Stimulated activated CD4-positive, alpha-beta T cell treated with anti-CD3 and anti-CD28 coated beads, TNF-alpha, amount 100 ng/mL, for 24 hours (primary cell): ENCODE measurements at regions not wholly inside any gene's neighbourhood (a gene's known extent, or its start where the extent isn't known, plus 50 kb on each side); places are given as distances from the start of the nearest gene placed in this dataset.

Source experiments
- DNase-seq, 3 experiments: peaks; one replicate each; pipeline ENCODE4 v3.0.0-alpha.2; 2020; ENCODE audit warnings: low read depth in 3 of 3

DNA sequence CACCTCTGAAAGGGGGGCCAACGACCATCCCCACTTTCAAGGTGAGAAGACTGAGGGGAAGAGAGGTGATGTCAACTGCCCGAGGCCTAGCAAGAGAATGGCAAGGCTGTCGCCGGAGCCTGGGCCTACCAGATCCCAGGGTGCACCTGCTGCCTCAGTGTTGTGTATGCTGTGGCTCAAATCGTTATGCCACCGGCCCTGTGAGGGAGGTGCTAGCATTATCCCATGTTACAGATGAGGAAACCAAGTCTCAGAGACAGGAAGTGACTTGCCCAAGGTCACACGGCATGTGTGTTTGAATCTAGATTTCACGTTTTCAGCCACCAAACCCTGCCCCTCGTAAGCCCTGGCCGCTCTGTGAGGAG, 152.5 kb downstream of the CEBPB start:
- DNase-seq, result no peak

DNA sequence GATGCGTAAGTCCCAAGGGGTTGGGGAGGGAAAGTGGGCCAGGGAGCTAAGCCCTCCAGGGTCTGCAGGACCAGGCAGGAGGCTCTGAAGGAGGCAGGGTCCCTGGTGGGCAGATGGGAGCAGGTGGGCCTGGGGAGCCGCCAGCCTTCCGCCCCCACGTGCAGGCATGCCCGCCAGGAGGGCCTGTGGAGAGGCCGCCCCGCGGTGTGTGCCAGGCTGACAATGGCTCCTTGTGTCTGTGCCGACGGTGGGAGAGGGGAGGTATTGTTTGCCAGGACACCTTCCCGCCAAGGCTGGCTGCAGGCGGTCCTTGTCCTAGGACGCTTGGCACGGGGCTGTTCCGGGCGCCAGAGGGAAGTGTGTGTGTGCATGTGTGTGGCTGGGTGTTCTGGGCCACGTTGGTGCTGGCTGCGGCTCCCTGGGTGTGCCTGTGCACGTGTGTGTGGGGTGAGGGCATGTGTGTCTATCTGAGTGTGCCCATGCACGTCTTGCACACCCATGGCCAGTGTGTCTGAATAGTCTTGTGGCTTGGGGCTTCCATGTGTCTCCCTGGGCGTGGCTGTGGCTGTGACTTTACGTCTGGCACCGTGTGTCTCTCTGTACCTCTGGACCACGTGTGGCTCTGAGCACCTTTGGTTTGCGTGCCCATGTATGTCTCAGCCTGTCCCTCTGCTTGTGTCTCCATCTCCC, 153.0 kb downstream of the CEBPB start:
- no peak for DNase-seq

DNA sequence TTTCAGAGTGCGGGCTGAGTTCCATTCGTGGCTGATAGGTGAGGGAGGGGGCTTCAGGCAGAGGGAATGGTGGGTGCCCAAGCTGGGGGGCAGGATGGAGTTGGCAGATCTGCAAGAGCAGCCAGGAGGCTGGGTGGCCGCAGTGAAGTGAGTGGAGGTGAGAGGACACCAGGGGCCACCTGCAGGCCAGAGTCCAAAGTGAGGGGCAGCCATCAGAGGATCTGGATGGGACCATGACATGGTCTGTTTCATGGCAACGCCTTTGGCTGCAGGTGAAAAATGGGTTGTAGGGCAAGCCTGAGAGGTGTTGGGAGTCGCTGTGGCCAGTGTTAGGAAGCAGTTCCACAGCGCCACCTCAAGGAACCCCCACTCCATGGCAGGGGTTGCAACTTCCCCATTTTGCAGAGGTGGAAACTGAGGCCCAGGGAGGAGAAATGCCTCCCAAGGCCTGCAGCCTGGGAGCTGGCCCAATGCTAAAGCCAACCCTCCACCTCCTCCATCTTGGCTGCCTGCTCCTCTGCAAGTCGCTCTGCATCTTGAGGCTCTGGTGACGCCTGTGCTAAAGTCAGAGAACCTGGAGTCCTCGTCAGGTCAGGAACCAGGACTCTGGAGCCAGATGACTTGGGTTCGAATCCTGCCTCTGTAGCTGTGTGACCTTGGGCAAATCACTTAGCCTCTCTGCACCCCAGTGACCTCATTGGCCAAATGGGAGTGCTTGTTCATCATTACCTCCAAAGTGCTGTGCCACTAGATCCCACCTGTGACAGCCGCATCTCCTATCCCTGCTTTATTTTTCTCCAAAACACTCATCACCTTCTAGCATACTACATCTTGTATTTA, 153.8 kb downstream of the CEBPB start:
- DNase-seq, result no peak

DNA sequence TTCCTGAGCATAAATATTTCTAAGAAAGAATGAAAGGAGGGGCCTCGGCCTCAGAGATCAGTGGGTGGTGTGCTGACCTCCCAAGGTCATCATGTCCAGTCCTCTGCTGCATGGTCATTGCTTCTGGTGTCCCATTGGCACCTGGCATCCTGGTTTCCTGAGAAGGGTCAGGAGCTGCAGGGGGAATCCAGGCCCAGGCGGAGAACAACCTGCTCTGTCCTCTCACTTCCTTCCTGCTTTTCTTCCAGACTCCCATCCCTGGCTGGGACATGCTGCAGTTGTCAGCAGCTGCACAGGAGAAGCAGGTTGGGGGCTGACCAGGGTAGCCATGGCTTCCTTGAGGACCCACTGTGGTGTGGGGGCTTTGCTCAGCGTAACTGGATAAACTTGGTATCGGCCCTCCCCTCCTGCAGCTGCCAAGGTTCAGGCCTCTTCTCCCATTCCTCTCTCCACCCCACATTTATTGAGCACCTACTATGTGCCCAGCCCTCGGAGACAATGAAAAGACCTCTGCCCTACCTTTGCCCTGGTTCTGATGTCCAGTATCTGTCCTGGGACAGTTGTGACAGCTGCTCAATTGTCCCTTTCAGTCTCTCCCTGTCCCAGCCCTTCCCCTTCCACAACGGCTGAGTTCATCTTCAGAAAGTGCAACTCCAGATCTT, 155.2 kb downstream of the CEBPB start:
- DNase-seq, result no peak

DNA sequence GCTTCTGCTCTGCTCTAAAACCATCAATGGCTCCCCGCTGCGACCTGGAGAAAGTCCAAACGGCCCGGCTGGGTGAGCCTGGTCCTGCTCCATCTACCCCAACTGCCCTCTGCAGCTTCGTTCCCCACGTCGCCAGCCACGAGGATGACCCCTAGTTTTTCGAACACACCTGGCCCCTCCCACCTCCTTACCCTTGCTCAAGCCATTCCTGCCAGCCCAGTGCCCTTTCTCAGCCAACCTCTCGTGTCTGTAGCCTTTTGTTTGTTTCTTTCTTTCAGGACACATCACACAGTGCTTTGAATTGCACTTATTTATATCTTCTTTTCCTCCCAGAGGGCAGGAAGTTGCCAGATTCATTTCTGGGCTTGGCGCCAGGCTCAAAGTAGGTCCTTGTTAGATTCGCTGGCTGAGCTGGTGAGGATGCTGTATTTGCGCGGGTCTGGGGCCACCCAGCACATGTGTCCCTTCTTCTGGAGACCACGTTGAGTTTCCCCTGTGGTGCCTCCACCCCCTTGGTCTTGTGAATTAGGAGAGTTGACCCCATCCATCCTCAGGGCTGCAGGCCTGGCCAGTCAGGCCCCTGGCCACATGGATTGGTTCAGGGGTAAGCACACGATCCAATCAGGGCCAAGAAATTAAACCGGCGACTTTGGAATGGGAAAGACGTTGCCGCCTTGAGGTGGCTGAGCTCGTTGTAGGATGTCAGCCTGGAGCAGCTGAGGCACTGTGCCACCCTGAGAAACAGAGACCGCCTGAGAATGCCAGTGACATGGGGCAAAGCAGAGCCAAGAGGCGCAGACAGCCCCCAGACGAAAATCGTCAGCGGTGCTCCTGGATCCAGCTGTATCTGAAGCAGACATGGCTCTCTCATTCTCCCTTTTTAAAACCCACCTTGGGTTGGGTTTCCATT, 156.0 kb downstream of the CEBPB start:
- no peak for DNase-seq

DNA sequence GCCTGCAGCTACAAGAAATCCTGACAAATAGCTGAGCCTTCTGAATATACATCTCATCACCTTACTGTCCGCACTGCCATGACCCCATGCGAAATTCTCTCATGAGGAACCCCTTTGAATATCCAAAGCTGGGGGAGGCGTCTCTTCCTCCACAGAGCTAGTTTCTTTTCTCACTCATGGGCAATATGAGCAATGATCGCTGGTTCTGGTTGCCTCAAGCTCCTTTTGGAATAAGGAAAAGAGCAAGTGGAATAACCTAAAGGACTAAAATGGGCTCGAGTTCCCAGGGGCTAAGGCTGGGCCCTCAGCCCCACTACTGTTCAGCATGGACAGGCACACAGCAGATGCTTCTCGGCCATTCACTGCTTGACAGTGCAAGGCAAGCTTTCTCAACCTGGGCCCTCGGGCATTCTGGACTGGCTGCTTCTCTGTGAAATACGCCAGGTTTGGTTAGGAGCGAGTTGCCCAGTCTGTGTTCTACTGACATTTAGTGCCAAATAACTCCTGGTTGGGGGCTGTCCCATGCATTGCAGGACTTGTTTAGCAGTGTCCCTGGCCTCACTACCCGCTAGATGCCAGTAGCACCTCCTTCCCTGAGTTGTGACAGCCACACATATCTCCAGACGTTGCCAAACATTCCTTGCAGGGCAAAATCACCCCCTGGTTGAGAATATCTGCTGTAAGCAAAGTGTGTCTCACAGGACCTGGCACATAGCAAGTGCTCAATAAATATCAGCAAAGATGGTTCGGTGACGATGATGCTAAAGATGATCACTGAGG, 156.8 kb downstream of the CEBPB start:
- no peak for DNase-seq

DNA sequence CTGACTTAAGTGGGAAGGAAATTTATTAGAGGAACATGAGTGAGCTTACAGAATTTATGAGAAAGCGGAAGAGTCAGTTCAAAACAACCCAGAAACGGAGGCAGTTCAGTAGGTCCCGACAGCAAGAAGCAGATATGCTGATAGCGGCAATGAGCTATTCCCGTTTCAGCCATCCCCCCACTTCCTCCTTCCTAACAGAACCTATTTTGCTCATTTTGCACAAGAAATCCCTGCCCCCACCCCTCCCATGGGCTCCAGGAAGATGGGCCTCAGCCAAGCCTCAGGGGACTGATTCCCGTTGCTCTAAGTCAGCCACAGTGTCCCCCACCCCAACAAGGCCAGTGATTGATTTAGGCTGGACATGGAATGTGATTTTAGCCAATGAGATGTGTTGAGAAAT, 157.5 kb downstream of the CEBPB start:
- DNase-seq, result no peak

DNA sequence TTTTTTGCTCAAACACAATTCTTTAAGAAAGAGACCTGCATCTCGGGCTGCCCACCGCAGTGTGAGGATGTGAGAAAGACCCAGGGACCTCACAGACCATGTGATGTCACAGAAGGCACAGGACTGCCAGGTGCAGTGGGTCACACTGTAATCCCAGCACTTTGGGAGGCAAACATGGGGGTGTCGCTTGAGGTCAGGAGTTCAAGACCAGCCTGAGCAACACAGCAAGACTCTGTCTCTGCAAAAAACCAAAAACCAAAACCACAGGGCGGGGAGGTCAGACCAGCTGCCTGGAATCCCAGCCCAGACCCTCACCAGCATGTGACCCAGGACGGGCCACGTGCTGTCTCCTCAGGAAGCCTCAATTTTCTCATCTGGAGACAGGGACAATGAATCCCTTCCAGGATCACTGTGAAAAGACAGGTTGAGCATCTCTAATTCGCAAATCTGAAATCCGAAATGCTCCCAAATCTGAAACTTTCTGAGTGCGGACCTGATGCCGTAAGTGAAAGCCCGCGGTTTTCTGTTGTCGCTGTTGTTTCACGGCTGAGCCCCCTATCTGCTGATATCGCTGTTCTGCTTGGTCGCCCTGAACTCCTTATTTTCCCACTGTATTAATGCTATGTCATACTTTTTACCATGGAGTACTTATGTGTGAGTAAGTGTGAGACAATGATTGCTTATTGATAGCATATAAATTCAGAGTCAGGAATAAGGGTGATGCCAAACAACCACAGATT, 159.5 kb upstream of the PTPN1 start:
- DNase-seq, result no peak

DNA sequence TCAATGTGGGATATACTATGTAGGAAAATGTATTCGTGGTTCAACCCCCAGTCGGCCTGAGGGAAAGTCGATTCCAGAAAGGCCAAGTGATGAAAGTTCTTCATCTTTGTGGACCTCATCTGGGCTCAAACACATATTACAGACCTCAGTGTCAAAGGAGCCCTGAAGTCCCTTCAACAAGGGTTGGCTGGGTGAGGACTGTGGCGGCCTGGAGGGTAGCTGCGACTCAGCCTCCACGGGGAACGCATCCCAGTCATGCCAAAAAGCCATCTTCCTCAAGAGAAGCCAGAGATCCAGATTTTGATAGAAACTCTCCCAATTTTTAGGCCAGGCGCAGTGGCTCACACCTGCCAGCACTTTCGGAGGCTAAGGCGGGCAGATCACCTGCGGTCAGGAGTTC, 158.6 kb upstream of the PTPN1 start:
- DNase-seq, result no peak

DNA sequence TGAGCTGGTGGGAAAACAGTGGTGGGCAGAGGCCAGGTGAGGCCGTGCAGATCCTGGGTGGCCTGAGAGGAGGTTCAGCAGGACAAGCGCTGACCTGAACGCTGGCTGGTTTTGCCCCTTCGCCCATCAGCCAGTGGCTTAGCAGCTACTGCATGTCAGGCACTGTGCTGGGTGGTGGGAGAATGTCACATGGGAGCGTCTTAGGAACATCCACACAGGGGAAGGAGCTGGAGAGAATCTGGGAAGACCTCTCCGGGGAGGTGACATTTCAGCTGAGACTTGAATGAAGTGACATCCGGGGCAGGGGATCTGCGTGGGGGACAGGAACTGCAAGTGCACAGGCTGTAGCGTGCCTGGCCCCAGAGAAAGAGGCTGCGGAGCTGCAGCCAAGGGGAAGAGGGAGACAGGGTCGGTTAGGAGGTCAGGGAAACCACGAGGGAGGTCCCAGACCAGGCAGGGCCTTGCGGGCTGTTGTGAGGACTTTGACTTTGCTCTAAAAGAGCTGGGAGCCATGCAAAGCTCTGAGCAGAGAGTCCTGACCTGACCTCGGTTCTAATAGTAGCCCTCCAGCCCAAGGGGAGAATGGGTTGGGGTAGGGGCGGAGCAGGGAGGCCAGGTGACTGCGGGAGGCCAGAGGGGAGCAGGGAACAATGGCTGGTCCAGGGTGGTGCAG, 156.8 kb upstream of the PTPN1 start:
- no peak for DNase-seq

DNA sequence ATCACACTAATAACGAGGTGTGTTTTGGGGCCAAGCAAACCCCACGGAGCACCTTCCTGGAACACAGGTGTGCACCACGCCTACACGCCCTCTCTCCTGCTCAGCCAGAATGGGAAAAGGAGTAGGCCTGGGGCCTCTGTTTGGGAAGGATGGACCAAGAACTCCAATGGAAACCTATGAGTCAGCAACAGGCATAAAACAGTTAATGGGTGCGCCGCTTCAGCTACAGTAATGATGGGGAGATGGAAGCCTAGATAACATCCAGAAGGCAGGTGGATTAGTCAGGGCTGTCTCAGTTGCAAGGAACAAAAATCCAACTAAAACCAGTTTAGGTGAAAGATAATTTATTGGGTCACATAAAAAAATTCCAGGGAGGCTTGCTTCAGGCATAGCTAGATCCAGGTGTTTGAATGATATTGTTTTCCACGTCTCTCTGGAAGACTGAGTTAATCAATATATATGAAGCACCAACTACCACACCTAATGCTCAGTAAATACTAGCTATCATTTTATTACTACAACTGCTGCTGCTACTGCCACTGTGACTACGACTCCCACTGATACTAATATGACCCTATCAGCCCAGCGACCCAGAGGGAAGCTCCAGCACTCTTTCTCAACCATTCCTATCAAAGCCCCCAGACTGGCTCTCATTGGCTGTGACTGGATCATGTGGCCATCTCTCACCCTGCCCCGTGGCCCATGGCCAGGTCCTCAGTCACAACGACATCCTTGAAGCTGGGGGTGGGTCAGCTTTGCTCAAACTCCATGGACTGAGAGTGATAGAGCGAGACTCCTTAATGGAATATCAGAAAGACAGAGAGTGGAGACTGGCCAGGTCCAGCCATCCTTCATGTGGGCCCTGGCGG, 155.2 kb upstream of the PTPN1 start:
- DNase-seq, result no peak

DNA sequence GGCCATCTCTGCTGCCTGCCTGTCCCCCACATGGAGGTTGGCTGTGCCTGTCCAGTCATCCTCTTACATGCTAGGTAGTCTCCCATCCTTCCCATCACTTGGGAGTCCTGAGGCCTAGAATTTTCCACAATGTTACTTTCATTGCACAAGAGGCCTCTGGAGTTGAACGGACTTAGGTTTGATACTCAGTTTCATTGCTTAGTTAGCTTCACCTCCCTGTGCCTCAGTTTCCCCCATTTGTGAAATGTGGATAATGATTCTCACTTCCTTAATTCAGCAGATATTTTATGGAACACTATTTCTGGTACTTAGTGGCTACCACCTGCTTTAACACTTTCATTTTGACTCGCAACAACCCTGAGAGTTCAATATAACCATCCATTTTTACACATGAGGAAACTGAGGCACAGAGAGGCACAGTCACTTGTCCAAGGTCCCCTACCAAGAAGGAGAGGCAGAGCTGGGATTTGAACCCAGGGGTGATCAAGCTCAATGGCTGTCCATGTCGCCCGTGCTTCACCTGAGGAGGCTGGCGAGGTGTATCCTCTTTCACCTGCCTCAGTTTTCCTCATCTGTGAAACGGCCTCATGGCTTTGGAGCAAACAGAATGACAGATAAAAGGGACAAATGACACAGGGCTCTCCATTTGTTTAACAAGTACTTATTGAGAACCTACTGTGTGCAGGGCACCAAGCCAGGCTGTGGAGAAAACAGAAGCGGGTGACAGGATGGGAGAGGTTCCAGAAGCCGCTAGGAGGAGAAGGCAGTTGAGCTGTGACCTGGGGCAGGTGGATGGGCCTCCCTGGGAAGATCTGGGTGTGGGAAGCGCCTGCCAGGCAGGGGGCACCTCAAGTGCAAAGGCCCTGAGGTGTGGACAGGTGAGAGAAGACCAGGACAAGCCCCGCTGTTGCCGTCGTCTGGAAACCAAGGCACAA, 154.3 kb upstream of the PTPN1 start:
- DNase-seq, result no peak

DNA sequence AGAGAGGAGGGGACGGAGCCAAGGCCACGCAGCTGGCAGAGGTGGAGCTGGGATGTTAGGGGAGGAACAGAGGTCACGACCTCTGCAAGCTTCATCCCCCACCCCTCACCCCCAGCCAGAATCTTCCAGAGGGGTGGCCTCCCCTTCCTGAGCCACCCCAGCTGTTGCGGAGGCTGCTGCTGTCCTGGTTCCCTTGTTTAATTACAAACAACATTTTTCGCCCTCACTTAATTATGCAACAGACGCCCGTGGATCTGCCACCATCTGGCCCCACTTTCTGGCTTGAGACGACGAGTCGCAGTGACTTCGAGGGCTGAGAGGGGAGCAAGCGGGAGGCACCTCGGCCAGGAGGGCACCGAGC, 153.7 kb upstream of the PTPN1 start:
- DNase-seq, result no peak

DNA sequence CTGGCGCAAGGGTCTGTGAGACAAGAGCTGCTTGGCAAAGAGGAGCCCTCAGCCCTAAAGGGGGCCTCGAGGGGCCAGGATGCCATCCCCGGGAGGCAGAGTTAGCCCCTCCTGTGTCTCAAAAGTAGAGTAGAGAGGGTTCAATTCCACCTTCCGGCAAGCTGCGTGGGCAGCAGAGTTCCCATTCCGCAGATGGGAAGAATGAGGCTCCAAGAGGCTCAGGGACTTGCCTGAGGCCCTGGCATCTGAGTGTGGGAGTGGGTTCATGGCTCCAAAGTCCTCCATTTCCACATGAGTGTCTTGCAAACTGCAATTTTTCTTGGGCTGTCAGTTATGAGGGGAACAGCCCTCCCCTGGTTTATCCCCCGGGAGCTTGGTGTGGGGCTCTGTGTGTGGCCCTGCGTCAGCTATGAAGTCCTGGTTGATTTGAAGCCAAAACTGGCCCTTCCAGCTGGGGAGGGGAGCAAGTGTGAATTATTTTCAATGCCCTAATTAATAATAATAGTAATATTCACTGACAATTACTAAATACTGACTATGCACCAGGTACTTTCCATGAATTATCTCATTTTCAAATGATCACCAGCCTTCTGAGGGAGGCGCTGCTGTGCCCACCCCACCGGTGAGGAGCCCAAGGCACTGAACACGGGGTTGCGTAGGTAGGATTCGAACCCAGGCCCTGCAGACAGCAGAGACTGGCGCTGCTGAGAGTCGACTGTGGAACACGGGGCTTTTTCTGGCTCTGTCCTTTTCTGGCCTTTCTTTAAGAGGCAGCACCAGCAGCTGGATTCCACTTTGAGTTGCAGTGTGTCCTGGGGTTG, 153.0 kb upstream of the PTPN1 start:
- no peak for DNase-seq

DNA sequence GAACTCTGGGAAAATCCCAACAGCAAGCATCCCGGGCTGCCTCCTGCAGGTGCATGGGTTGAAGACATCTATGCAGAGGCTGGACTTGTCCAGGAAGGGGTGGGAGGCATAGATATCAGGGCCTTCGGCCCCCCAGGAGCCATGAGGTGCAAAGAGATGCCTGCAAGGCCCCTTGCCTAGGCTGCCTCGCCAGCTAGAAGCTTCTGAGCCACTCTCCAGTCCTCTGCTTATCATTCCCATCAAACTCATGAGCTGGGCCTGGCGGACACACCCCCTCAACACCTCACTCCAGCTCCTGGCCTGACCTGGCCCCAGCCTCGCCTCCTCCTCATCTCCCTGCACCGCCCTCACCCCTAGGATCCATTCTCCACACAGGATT, 152.4 kb upstream of the PTPN1 start:
- DNase-seq, result no peak

DNA sequence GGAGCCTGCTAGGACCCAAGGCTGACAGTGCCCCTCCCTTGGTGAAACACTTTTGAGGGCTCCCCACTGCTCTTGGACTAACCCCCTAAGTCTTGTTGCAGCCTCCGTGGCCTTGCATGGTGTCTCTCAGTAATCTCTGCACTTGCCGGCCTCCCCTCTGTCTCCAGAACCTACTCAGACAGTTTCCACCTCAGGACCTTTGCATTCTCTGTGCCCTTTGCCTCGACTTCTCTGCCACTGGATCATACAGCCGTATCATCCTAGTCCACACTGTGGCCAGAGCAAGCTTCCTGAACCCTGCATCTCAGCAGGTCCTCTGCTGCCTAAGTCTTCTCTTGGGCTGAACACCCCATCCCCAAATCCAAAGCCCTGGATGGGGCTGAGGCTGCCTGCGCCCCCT, 152.0 kb upstream of the PTPN1 start:
- no peak for DNase-seq

DNA sequence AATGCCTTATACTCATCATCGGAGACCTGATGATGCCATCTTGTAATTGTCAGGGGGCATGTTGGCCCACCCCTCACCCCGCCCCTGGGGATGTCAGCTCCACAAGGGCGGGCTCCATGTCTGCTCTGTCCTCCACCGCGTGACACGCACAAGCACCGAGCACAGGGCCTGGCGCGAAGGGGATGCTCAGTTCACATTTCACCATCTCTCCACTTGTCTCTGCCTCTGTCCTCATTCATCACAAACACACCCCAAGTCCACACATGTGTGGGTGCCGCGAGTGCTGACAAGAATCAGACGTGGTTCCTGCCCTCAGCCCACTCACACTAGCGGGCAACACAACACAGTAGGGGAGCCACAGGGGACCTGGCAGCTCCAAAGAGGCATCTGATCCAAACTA, 151.2 kb upstream of the PTPN1 start:
- no peak for DNase-seq
